Natural killer cell (primary cell): ENCODE measurements at regions not wholly inside any gene's neighbourhood (a gene's known extent, or its start where the extent isn't known, plus 50 kb on each side); places are given as distances from the start of the nearest gene placed in this dataset.

Experiments used
- ATAC-seq, 3 donors: fragments of 150-1000 bp in 2 of 3; fragments of 200-7000 bp in 1 of 3; cut with Tn5 transposase; 1 replicate in 1 of 3; 2 replicates in 2 of 3; pipeline ENCODE4 v1.10.0; 2021; ENCODE audit warnings: mild to moderate bottlenecking in 2 of 3, moderate library complexity in 2 of 3
- DNase-seq, 2 donors: peaks; one replicate each; pipeline versions ENCODE4 v3.0.0 to v3.0.0-alpha.2; 2013 to 2021; ENCODE audit warnings: mixed read lengths in 1 of 2
- H3K27ac ChIP-seq: one replicate; pipeline ENCODE4 v1.5.1; 2013; ENCODE audit warnings: mild to moderate bottlenecking, low read length
- H3K27me3 ChIP-seq: one replicate; pipeline ENCODE4 v1.6.1; 2013; ENCODE audit warnings: low read length; ENCODE audit not compliant: control insufficient read depth, insufficient read depth
- H3K36me3 ChIP-seq: one replicate; pipeline ENCODE4 v1.6.1; 2013; ENCODE audit warnings: low read length; ENCODE audit not compliant: control insufficient read depth, insufficient read depth
- H3K4me1 ChIP-seq: one replicate; pipeline ENCODE4 v1.6.1; 2013; ENCODE audit warnings: low read length; ENCODE audit not compliant: control insufficient read depth, insufficient read depth
- H3K4me3 ChIP-seq: one replicate; pipeline ENCODE4 v1.5.1; 2013; ENCODE audit warnings: low read length
- H3K9me3 ChIP-seq: one replicate; pipeline ENCODE4 v1.6.1; 2013; ENCODE audit warnings: low read length; ENCODE audit not compliant: control insufficient read depth, insufficient read depth
- H3K27ac Mint-ChIP-seq, 2 donors: one replicate each; pipeline ENCODE4 v1.8.0; 2022; ENCODE audit warnings: mild to moderate bottlenecking in 2 of 2, mixed read lengths in 2 of 2, moderate library complexity in 1 of 2
- H3K27me3 Mint-ChIP-seq, 2 donors: one replicate each; pipeline ENCODE4 v1.8.0; 2022; ENCODE audit warnings: low read depth in 2 of 2, mixed read lengths in 2 of 2
- H3K36me3 Mint-ChIP-seq: one replicate; pipeline ENCODE4 v1.8.0; 2022; ENCODE audit warnings: mixed read lengths
- H3K4me1 Mint-ChIP-seq, 2 donors: one replicate each; pipeline ENCODE4 v1.8.0; 2022; ENCODE audit warnings: mixed read lengths in 2 of 2
- H3K4me3 Mint-ChIP-seq: one replicate; pipeline ENCODE4 v1.8.0; 2022; ENCODE audit warnings: mild to moderate bottlenecking, moderate library complexity, mixed read lengths
- H3K9me3 Mint-ChIP-seq, 2 donors: one replicate each; pipeline ENCODE4 v1.8.0; 2022; ENCODE audit warnings: mixed read lengths in 2 of 2
- WGBS: methylation state at CpG from one replicate; pipeline ENCODE4 v1.1.7; 2013; ENCODE audit warnings: missing lambda C conversion rate; ENCODE audit not compliant: insufficient coverage; 5-methylcytosine and 5-hydroxymethylcytosine counted together
- intact Hi-C: fragments of 100-400 bp; cut with micrococcal nuclease; formaldehyde crosslinking; loops from one replicate; pipeline ENCODE4 v1.14.2; 2022
- TF ChIP-seq, protein P1 (sequence below): fragments of 200-600 bp; IDR thresholded peaks from one replicate; pipeline ENCODE4 v1.8.0; 2022; ENCODE audit warnings: antibody characterized with exemption

GRCh38 chr3:126270145-126270811, 86.9 kb downstream of the KLF15 start:
- Mint-ChIP-seq H3K27ac (no peak overlapping the region), H3K4me1 (peaks cover 0 to 4% of the 10 kb centered on the region in 2 donors), H3K9me3 (no peaks in the 10 kb centered on the region), H3K27me3 (peaks cover 24 to 37% of the 10 kb centered on the region in 2 donors), H3K36me3 (no peaks in the 10 kb centered on the region), H3K4me3 (no peak overlapping the region)
- 97% methylated on average over 7 of the region's 9 CpGs for WGBS
- Histone ChIP-seq H3K27me3 (no peaks in the 10 kb centered on the region), H3K4me3 (no peak overlapping the region), H3K4me1 (no peaks in the 10 kb centered on the region), H3K27ac (no peak overlapping the region), H3K36me3 (no peaks in the 10 kb centered on the region), H3K9me3 (no peaks in the 10 kb centered on the region)
- DNase-seq: no peak
- TF ChIP-seq, protein P1, sequence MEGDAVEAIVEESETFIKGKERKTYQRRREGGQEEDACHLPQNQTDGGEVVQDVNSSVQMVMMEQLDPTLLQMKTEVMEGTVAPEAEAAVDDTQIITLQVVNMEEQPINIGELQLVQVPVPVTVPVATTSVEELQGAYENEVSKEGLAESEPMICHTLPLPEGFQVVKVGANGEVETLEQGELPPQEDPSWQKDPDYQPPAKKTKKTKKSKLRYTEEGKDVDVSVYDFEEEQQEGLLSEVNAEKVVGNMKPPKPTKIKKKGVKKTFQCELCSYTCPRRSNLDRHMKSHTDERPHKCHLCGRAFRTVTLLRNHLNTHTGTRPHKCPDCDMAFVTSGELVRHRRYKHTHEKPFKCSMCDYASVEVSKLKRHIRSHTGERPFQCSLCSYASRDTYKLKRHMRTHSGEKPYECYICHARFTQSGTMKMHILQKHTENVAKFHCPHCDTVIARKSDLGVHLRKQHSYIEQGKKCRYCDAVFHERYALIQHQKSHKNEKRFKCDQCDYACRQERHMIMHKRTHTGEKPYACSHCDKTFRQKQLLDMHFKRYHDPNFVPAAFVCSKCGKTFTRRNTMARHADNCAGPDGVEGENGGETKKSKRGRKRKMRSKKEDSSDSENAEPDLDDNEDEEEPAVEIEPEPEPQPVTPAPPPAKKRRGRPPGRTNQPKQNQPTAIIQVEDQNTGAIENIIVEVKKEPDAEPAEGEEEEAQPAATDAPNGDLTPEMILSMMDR: no peak
- ATAC-seq: no peak
- intact Hi-C loops: no loop called here

GRCh38 chr3:126269354-126269753, 87.9 kb downstream of the KLF15 start:
- 82% methylated on average over 4 of the region's 4 CpGs for WGBS
- no peak overlapping the region for H3K27ac ChIP-seq
- no peaks in the 10 kb centered on the region for H3K27me3 ChIP-seq
- H3K4me3 Mint-ChIP-seq: no peak overlapping the region
- H3K36me3 ChIP-seq: no peaks in the 10 kb centered on the region
- H3K9me3 ChIP-seq: no peaks in the 10 kb centered on the region
- TF ChIP-seq, protein P1: no peak
- no peaks in the 10 kb centered on the region for H3K9me3 Mint-ChIP-seq
- peaks cover 20 to 37% of the 10 kb centered on the region in 2 donors for H3K27me3 Mint-ChIP-seq
- peaks cover 0 to 4% of the 10 kb centered on the region in 2 donors for H3K4me1 Mint-ChIP-seq
- no peak overlapping the region for H3K4me3 ChIP-seq
- H3K4me1 ChIP-seq: no peaks in the 10 kb centered on the region
- DNase-seq: no peak
- no peaks in the 10 kb centered on the region for H3K36me3 Mint-ChIP-seq
- intact Hi-C loops: no loop called here
- no peak overlapping the region for H3K27ac Mint-ChIP-seq
- ATAC-seq: no peak

DNA sequence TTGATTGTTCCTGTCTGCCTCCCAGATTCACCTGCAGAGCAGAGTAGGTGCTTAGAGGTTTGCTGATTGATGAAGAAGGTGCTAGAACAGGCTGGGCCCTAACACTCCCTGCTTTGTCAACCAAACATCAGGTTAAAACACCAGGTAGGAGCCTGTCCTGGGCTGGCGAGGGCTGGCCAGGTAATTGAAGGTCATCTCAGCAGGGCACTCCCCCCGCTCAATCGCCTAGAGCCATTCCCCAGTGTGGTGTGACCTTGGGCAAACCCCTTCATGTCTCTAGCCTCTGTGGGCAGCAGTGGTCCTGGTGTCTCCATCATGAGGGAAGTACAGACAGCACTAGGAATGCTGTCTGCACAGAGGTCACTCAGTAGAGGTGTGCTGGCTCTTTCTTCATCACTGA, 88.3 kb downstream of the KLF15 start:
- Histone ChIP-seq H3K4me3 (no peak overlapping the region), H3K9me3 (no peaks in the 10 kb centered on the region), H3K4me1 (no peaks in the 10 kb centered on the region), H3K27me3 (no peaks in the 10 kb centered on the region), H3K36me3 (no peaks in the 10 kb centered on the region), H3K27ac (no peak overlapping the region)
- no peak overlapping the region for H3K4me3 Mint-ChIP-seq
- DNase-seq (no peak), ATAC-seq (no peak)
- no peaks in the 10 kb centered on the region for H3K9me3 Mint-ChIP-seq
- H3K36me3 Mint-ChIP-seq: no peaks in the 10 kb centered on the region
- WGBS: 83% methylated on average over 3 of the region's 3 CpGs
- H3K27ac Mint-ChIP-seq: no peak overlapping the region
- intact Hi-C loops: no loop called here
- peaks cover 17 to 34% of the 10 kb centered on the region in 2 donors for H3K27me3 Mint-ChIP-seq
- TF ChIP-seq, protein P1: no peak
- peaks cover 0 to 4% of the 10 kb centered on the region in 2 donors for H3K4me1 Mint-ChIP-seq
